Ecto neural progenitor cell (in vitro differentiated cells): ENCODE measurements at regions not wholly inside any gene's neighbourhood (a gene's known extent, or its start where the extent isn't known, plus 50 kb on each side); places are given as distances from the start of the nearest gene placed in this dataset.
A peak's percentile ranks its signal among the peaks of the same experiment; 100 is the strongest.
"Not testable (repeated sequence)": the region's sequence is repeated elsewhere in the genome, so short reads cannot be mapped to it uniquely, and the experiment has no call there.

Experiments used
- DNase-seq: peaks from one replicate; pipeline ENCODE4 v3.0.0-alpha.2; 2018; ENCODE audit warnings: low spot score

GRCh38 chr1:228796945-228797344 lies 61.7 kb downstream of the RHOU start:
- DNase-seq: not testable (repeated sequence)

- DNase-seq: no peak
These were observed 62.8 kb downstream of the RHOU start for GRCh38 chr1:228798035-228798434.

GRCh38 chr1:228798548-228798947 lies 63.3 kb downstream of the RHOU start:
- no peak for DNase-seq

GRCh38 chr1:228799924-228800323 lies 64.6 kb downstream of the RHOU start:
- DNase-seq: no peak

GRCh38 chr1:228801068-228801467 lies 65.8 kb downstream of the RHOU start:
- DNase-seq: no peak

- DNase-seq: peak; percentile 6
These were observed 67.3 kb downstream of the RHOU start for GRCh38 chr1:228802386-228803220.

- DNase-seq: peak; percentile 11
These were observed 68.1 kb downstream of the RHOU start for GRCh38 chr1:228803421-228803820.

GRCh38 chr1:228804173-228804572 lies 68.9 kb downstream of the RHOU start:
- DNase-seq: no peak

- DNase-seq: peak; percentile 39
These were observed 69.5 kb downstream of the RHOU start for GRCh38 chr1:228804640-228805413.

- peak; percentile 9 for DNase-seq
These were observed 72.8 kb downstream of the RHOU start for GRCh38 chr1:228807904-228808605.

GRCh38 chr1:228809621-228810394 lies 74.5 kb downstream of the RHOU start:
- peak; percentile 48 for DNase-seq

- DNase-seq: no peak
These were observed 75.1 kb downstream of the RHOU start for GRCh38 chr1:228810395-228810758.

- peak; percentile 41 for DNase-seq
These were observed 75.8 kb downstream of the RHOU start for GRCh38 chr1:228810878-228811711.

GRCh38 chr1:228811712-228812305 lies 76.5 kb downstream of the RHOU start:
- peak; percentile 38 for DNase-seq

GRCh38 chr1:228812961-228813360 lies 77.7 kb downstream of the RHOU start:
- DNase-seq: no peak

GRCh38 chr1:228814176-228814575 lies 78.9 kb downstream of the RHOU start:
- peak; percentile 31 for DNase-seq

GRCh38 chr1:228818296-228818695 lies 83.0 kb downstream of the RHOU start:
- DNase-seq: peak; percentile 28

- peak; percentile 23 for DNase-seq
These were observed 83.8 kb downstream of the RHOU start for GRCh38 chr1:228818928-228819630.

- DNase-seq: no peak
These were observed 86.0 kb downstream of the RHOU start for GRCh38 chr1:228821252-228821651.

GRCh38 chr1:228823200-228823599 lies 87.9 kb downstream of the RHOU start:
- no peak for DNase-seq
